K562 (cell line): ENCODE measurements at regions not wholly inside any gene's neighbourhood (a gene's known extent, or its start where the extent isn't known, plus 50 kb on each side); places are given as distances from the start of the nearest gene placed in this dataset.

Experiments
- CCAR2 ChIP-seq: fragments of 200-400 bp; formaldehyde crosslinking; IDR thresholded peaks from 2 replicates; pipeline ENCODE4 v1.6.1; 2017; ENCODE audit warnings: mild to moderate bottlenecking, low read depth, low read length
- DIDO1 ChIP-seq: fragments of 450-650 bp; IDR thresholded peaks from 2 replicates; pipeline ENCODE4 v1.6.1; 2016; ENCODE audit warnings: low read depth, missing biosample characterization, missing genetic modification characterization
- SUPT5H ChIP-seq: fragments of 450-650 bp; IDR thresholded peaks from 2 replicates; pipeline ENCODE4 v1.6.1; 2016
- TOE1 ChIP-seq, 2 experiments: fragments of 450-650 bp in 1 of 2; sonication (generic) in 1 of 2; formaldehyde crosslinking in 1 of 2; IDR thresholded peaks; 2 replicates each; pipeline versions ENCODE4 v1.7.1 to v1.8.0; 2016 to 2022; ENCODE audit warnings: borderline replicate concordance in 2 of 2, mild to moderate bottlenecking in 2 of 2, antibody characterized with exemption in 1 of 2, inconsistent platforms in 1 of 2, low read depth in 1 of 2, missing genetic modification reagents in 1 of 2, moderate library complexity in 1 of 2
- U2AF1 ChIP-seq: fragments of 200-400 bp; formaldehyde crosslinking; optimal IDR thresholded peaks from 2 replicates; pipeline ENCODE3; 2017; ENCODE audit warnings: mild to moderate bottlenecking, low read depth, low read length, moderate library complexity
- ZBTB17 ChIP-seq: fragments of 450-650 bp; formaldehyde crosslinking; IDR thresholded peaks from 2 replicates; pipeline ENCODE4 v1.4.0; 2020; ENCODE audit warnings: mild to moderate bottlenecking
- TF ChIP-seq, protein P1 (sequence below), 2 experiments: IDR thresholded peaks; 2 replicates each; pipeline ENCODE4 v1.6.1; 2012; ENCODE audit warnings: improper control_type of control experiment in 2 of 2, low read depth in 2 of 2, low read length in 2 of 2, borderline replicate concordance in 1 of 2
- TF ChIP-seq, protein P2 (sequence below): IDR thresholded peaks from 2 replicates; pipeline ENCODE4 v1.6.1; 2016; ENCODE audit warnings: missing genetic modification characterization, missing compliant biosample characterization

DNA sequence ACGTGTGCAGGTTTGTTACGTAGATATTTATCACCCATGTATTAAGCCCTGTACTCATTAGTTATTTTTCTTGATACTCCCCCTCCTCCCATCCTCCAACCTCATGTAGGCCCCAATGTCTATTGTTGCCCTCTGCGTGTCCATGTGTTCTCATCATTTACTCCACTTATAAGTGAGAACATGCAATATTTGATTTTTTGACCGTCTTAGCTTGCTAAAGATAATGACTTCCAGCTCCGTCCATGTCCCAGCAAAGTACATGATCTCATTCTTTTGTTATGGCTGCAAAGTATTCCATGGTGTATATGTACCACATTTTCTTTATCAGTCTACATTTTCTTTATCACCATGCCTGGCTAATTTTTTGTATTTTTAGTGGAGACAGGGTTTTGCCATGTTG, 623.2 kb downstream of the SQOR start (continued):
- TF ChIP-seq DIDO1 (tag) (no peak), ZBTB17 (CRISPR knock-in tag) (no peak), U2AF1 (no peak), TOE1 (IDR thresholded peaks at IDR 0.05; ENCODE audit: borderline replicate concordance) (no peak), TOE1 (CRISPR knock-in tag; IDR thresholded peaks at IDR 0.05; ENCODE audit: borderline replicate concordance, low read depth) (no peak), SUPT5H (no peak), CCAR2 (no peak)
- TF ChIP-seq, protein P1, sequence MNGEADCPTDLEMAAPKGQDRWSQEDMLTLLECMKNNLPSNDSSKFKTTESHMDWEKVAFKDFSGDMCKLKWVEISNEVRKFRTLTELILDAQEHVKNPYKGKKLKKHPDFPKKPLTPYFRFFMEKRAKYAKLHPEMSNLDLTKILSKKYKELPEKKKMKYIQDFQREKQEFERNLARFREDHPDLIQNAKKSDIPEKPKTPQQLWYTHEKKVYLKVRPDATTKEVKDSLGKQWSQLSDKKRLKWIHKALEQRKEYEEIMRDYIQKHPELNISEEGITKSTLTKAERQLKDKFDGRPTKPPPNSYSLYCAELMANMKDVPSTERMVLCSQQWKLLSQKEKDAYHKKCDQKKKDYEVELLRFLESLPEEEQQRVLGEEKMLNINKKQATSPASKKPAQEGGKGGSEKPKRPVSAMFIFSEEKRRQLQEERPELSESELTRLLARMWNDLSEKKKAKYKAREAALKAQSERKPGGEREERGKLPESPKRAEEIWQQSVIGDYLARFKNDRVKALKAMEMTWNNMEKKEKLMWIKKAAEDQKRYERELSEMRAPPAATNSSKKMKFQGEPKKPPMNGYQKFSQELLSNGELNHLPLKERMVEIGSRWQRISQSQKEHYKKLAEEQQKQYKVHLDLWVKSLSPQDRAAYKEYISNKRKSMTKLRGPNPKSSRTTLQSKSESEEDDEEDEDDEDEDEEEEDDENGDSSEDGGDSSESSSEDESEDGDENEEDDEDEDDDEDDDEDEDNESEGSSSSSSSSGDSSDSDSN (IDR thresholded peaks at IDR 0.05; ENCODE audit: borderline replicate concordance in 1 of 2, low read depth in 2 of 2, low read length in 2 of 2), result no peak
- TF ChIP-seq, protein P2, sequence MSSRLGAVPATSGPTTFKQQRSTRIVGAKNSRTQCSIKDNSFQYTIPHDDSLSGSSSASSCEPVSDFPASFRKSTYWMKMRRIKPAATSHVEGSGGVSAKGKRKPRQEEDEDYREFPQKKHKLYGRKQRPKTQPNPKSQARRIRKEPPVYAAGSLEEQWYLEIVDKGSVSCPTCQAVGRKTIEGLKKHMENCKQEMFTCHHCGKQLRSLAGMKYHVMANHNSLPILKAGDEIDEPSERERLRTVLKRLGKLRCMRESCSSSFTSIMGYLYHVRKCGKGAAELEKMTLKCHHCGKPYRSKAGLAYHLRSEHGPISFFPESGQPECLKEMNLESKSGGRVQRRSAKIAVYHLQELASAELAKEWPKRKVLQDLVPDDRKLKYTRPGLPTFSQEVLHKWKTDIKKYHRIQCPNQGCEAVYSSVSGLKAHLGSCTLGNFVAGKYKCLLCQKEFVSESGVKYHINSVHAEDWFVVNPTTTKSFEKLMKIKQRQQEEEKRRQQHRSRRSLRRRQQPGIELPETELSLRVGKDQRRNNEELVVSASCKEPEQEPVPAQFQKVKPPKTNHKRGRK (tag), result no peak
